ENCODE measurements at regions not wholly inside any gene's neighbourhood (a gene's known extent, or its start where the extent isn't known, plus 50 kb on each side); places are given as distances from the start of the nearest gene placed in this dataset.

DNA sequence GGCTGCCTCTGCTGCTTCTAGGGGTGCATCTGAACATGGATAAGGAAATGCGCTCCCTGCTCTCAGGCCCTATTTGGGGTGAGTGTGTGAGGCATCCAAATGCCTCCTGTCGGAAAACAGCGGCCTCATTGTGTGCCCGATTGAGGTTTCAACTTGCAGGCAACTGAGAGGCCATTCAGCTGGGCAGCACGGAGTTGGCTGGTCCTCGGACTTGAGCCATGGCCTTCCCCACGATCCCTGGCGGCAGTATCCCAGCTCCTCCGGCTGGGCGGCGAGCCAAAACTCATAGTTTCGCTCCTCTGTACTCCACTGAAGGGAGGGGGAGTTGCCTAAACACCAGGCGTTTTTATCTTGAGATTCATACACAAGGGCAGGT is 597.3 kb upstream of the SGCD start:
- H4K20me1 ChIP-seq (ENCODE audit: low read depth, low read length), result no peaks in the 10 kb centered on the region
- H3K4me3 ChIP-seq (ENCODE audit: insufficient read depth, low read length, poor library complexity, severe bottlenecking), result no peak overlapping the region
- no peak overlapping the region for H3K4me2 ChIP-seq (ENCODE audit: low read depth, low read length, poor library complexity, severe bottlenecking)
- TF ChIP-seq EZH2phosphoT487 (conservative IDR thresholded peaks at IDR 0.05; ENCODE audit: low read length), result no peak
- TF ChIP-seq, protein P1, sequence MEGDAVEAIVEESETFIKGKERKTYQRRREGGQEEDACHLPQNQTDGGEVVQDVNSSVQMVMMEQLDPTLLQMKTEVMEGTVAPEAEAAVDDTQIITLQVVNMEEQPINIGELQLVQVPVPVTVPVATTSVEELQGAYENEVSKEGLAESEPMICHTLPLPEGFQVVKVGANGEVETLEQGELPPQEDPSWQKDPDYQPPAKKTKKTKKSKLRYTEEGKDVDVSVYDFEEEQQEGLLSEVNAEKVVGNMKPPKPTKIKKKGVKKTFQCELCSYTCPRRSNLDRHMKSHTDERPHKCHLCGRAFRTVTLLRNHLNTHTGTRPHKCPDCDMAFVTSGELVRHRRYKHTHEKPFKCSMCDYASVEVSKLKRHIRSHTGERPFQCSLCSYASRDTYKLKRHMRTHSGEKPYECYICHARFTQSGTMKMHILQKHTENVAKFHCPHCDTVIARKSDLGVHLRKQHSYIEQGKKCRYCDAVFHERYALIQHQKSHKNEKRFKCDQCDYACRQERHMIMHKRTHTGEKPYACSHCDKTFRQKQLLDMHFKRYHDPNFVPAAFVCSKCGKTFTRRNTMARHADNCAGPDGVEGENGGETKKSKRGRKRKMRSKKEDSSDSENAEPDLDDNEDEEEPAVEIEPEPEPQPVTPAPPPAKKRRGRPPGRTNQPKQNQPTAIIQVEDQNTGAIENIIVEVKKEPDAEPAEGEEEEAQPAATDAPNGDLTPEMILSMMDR (IDR thresholded peaks at IDR 0.05; ENCODE audit: insufficient read depth, low read length, poor library complexity, severe bottlenecking), result no peak
- no peak overlapping the region for H2AFZ ChIP-seq (ENCODE audit: low read depth, low read length, severe bottlenecking)
- H3K9me3 ChIP-seq (ENCODE audit: insufficient read depth, low read length), result no peaks in the 10 kb centered on the region
- no peaks in the 10 kb centered on the region for H3K36me3 ChIP-seq (ENCODE audit: low read length)
- no peaks in the 10 kb centered on the region for H3K9me2 ChIP-seq (replicated peaks; ENCODE audit: insufficient read depth, low read length)
- no peak overlapping the region for H3K9ac ChIP-seq (ENCODE audit: low read length)
- no peak overlapping the region for H3K27ac ChIP-seq (ENCODE audit: low read depth, low read length)
- H3K27me3 ChIP-seq (ENCODE audit: low read length), result no peaks in the 10 kb centered on the region
- no peaks in the 10 kb centered on the region for H3K79me2 ChIP-seq (ENCODE audit: insufficient read depth, low read length)
- no peaks in the 10 kb centered on the region for H3F3A ChIP-seq (ENCODE audit: insufficient read depth)

DNA sequence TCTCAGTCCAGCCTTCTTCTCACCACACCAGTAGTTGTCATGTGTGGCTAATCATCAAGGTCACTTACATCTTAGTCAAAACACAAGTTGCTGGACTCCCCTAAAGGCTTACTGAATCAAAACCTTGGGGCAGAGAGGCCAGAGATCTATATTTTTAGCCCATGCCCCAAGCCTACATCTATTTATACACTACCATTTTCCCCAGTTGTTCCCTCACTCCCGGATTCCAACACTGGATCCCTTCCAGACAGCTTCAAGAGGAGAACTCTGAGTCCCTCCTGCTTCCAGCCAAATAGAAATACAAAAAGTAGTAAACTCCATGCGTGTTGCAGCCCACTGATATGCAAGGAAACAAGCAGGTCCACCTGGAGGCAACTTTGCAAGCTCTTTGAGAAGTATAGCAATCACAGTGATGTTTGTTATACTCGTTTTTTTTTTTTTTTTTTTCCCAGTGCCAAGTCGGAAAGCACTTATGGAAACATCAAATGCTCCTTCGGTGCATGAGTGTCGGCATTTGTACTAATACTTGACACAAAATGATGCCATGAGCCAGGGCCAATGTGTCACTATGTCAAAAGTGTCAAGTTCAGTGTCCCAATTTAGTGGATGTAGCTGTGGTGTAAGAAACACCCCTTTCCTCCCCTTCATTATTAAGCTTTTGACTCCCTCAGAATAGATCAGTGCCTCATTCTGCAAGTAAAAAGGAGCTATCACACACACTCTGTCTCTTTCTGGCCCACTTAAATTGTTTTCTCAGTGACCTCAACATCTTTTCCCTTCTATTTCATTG is 594.2 kb upstream of the SGCD start:
- Histone ChIP-seq H3F3A (ENCODE audit: insufficient read depth) (no peaks in the 10 kb centered on the region), H3K4me2 (ENCODE audit: low read depth, low read length, poor library complexity, severe bottlenecking) (no peak overlapping the region), H3K27ac (ENCODE audit: low read depth, low read length) (no peak overlapping the region), H3K9me2 (replicated peaks; ENCODE audit: insufficient read depth, low read length) (no peaks in the 10 kb centered on the region), H4K20me1 (ENCODE audit: low read depth, low read length) (no peaks in the 10 kb centered on the region), H3K9ac (ENCODE audit: low read length) (no peak overlapping the region), H3K36me3 (ENCODE audit: low read length) (no peaks in the 10 kb centered on the region), H3K9me3 (ENCODE audit: insufficient read depth, low read length) (no peaks in the 10 kb centered on the region), H3K79me2 (ENCODE audit: insufficient read depth, low read length) (no peaks in the 10 kb centered on the region), H2AFZ (ENCODE audit: low read depth, low read length, severe bottlenecking) (no peak overlapping the region), H3K4me3 (ENCODE audit: insufficient read depth, low read length, poor library complexity, severe bottlenecking) (no peak overlapping the region), H3K27me3 (ENCODE audit: low read length) (no peaks in the 10 kb centered on the region)
- no peak for TF ChIP-seq EZH2phosphoT487 (conservative IDR thresholded peaks at IDR 0.05; ENCODE audit: low read length)
- TF ChIP-seq, protein P1 (IDR thresholded peaks at IDR 0.05; ENCODE audit: insufficient read depth, low read length, poor library complexity, severe bottlenecking), result no peak

DNA sequence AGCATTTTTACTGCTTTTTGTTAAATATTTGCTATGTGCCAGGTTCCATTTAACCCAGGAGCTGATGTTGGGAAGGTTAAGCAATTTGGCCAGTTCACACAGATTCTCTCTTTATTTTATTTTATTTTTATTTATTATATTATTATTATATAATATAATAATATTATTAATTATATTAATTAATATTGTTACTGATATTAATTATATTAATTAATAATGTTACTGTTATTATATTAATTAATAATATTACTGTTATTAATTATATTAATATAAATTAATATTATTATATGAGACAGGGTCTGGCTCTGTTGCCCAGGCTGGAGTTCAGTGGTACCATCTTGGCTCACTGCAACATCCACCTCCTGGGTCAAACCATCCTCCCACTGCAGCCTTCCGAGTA is 593.0 kb upstream of the SGCD start:
- Histone ChIP-seq H3K9me2 (replicated peaks; ENCODE audit: insufficient read depth, low read length) (no peaks in the 10 kb centered on the region), H3K27ac (ENCODE audit: low read depth, low read length) (no peak overlapping the region), H3K9me3 (ENCODE audit: insufficient read depth, low read length) (no peaks in the 10 kb centered on the region), H3K9ac (ENCODE audit: low read length) (no peak overlapping the region), H3K27me3 (ENCODE audit: low read length) (no peaks in the 10 kb centered on the region), H3K4me3 (ENCODE audit: insufficient read depth, low read length, poor library complexity, severe bottlenecking) (no peak overlapping the region), H4K20me1 (ENCODE audit: low read depth, low read length) (no peaks in the 10 kb centered on the region), H3K36me3 (ENCODE audit: low read length) (no peaks in the 10 kb centered on the region), H3F3A (ENCODE audit: insufficient read depth) (no peaks in the 10 kb centered on the region), H3K4me2 (ENCODE audit: low read depth, low read length, poor library complexity, severe bottlenecking) (no peak overlapping the region), H3K79me2 (ENCODE audit: insufficient read depth, low read length) (no peaks in the 10 kb centered on the region), H2AFZ (ENCODE audit: low read depth, low read length, severe bottlenecking) (no peak overlapping the region)
- TF ChIP-seq, protein P1 (IDR thresholded peaks at IDR 0.05; ENCODE audit: insufficient read depth, low read length, poor library complexity, severe bottlenecking), result no peak
- no peak for TF ChIP-seq EZH2phosphoT487 (conservative IDR thresholded peaks at IDR 0.05; ENCODE audit: low read length)
